SHP77 (cell line): ENCODE measurements at regions not wholly inside any gene's neighbourhood (a gene's known extent, or its start where the extent isn't known, plus 50 kb on each side); places are given as distances from the start of the nearest gene placed in this dataset.

Source experiments
- DNase-seq, 2 experiments: peaks; one replicate each; lab custom pipeline; 2025; lab: John Stamatoyannopoulos, UW

GRCh38 chr2:150319085-150319484 is 168.4 kb downstream of the RND3 start:
- DNase-seq, result no peak

- no peak for DNase-seq
Measured at GRCh38 chr2:150312271-150312670, 175.2 kb downstream of the RND3 start.

- DNase-seq, result no peak
Measured at GRCh38 chr2:150309311-150310080, 178.0 kb downstream of the RND3 start.

GRCh38 chr2:150307258-150307657 is 180.2 kb downstream of the RND3 start:
- DNase-seq, result no peak

GRCh38 chr2:150303281-150303680 is 184.2 kb downstream of the RND3 start:
- DNase-seq, result no peak

GRCh38 chr2:150298571-150299305 is 188.7 kb downstream of the RND3 start:
- no peak for DNase-seq

- no peak for DNase-seq
Measured at GRCh38 chr2:150296770-150297546, 190.5 kb downstream of the RND3 start.

GRCh38 chr2:150295544-150295943 is 191.9 kb downstream of the RND3 start:
- no peak for DNase-seq

GRCh38 chr2:150293771-150294170 is 193.7 kb downstream of the RND3 start:
- DNase-seq, result no peak

- no peak for DNase-seq
Measured at GRCh38 chr2:150292807-150293206, 194.7 kb downstream of the RND3 start.

GRCh38 chr2:150292192-150292591 is 195.3 kb downstream of the RND3 start:
- DNase-seq, result no peak

- no peak for DNase-seq
Measured at GRCh38 chr2:150286730-150287362, 200.6 kb downstream of the RND3 start.

- DNase-seq, result no peak
Measured at GRCh38 chr2:150284116-150284515, 203.4 kb downstream of the RND3 start.

GRCh38 chr2:150282771-150283371 is 204.6 kb downstream of the RND3 start:
- no peak for DNase-seq

- DNase-seq, result no peak
Measured at GRCh38 chr2:150282357-150282756, 205.1 kb downstream of the RND3 start.

GRCh38 chr2:150280231-150280630 is 207.2 kb downstream of the RND3 start:
- no peak for DNase-seq

GRCh38 chr2:150279686-150280085 is 207.8 kb downstream of the RND3 start:
- no peak for DNase-seq

- DNase-seq, result no peak
Measured at GRCh38 chr2:150276737-150277136, 210.7 kb downstream of the RND3 start.

GRCh38 chr2:150274108-150274507 is 213.4 kb downstream of the RND3 start:
- no peak for DNase-seq

- DNase-seq, result no peak
Measured at GRCh38 chr2:150271952-150272802, 215.3 kb downstream of the RND3 start.
